NCI-H2227 (cell line): ENCODE measurements at regions not wholly inside any gene's neighbourhood (a gene's known extent, or its start where the extent isn't known, plus 50 kb on each side); places are given as distances from the start of the nearest gene placed in this dataset.
"Not testable (repeated sequence)": the region's sequence is repeated elsewhere in the genome, so short reads cannot be mapped to it uniquely, and the experiment has no call there.

Source experiments
- DNase-seq: peaks from one replicate; lab custom pipeline; 2025; ENCODE audit not compliant: unreplicated experiment; lab: John Stamatoyannopoulos, UW

DNA sequence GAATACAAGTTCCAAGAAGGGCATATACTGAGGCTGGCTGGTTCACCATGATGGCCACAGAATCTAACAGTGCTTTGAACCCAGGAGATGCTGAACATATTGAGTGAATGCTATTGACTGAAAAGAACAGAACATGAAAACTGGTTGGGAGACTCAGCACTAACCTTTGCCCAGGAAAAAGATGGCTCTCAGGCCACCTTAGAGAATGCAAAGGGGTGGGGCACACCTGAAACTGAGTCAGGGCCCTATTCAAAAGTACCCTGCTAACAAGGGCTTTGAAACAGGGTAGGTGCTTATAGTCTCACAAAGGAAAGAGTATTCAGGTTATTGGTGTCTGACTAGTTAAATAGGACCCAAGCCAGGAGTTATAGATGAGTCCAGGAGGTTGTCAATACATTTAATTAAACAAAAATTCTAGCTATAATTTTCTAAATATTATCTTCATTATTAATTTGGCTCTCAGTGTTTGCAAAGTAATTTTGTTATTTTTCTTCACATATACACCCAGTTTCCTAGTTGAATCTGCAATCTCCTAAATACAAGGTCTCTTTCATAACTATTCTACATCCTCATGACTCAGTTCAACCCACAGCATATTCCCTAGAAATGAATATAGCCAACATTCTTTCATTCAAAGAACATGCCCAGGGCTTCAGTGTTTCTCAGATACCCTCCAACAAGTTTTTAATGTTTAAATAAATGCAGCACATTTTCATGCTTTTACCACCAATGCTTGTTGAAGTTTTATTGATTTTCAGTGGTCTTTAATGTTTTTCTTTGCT lies 144.2 kb upstream of the RAPGEF2 start:
- no peak for DNase-seq

DNA sequence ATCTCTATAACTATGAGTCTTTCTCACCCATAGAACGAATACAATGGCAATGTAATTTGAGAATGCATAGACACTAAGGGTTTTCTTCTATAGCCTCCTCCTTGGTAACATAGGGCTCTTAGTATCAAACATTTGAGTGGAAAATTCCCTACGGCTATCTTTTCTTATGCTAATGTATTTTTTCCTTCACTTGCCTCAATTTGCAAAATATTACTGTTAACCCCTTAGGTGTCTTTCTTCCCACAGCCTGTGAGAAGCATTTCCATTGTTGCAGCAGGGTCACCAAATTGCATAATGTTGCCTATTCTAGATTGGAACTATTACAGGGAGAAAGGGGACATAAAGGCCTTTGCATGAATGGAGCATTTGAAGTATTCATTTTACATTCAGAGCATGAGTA lies 140.5 kb upstream of the RAPGEF2 start:
- DNase-seq: peak; percentile 2

DNA sequence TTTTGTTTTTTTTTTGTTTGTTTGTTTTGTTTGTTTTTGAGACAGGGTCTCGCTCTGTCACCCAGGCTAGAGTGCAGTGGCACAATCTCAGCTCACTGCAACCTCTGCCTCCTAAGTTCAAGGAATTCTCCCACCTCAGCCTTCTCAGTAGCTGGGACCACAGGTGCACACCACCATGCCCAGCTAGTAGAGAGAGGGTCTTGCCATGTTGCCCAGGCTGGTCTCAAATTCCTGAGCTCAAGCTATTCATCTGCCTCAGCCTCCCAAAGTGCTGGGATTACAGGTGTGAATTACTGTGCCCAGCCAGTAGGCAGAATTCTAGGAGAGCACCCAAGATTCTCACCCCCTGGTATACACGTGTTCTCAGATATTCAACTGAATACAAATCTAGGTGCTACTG lies 139.6 kb upstream of the RAPGEF2 start:
- DNase-seq: not testable (repeated sequence)

DNA sequence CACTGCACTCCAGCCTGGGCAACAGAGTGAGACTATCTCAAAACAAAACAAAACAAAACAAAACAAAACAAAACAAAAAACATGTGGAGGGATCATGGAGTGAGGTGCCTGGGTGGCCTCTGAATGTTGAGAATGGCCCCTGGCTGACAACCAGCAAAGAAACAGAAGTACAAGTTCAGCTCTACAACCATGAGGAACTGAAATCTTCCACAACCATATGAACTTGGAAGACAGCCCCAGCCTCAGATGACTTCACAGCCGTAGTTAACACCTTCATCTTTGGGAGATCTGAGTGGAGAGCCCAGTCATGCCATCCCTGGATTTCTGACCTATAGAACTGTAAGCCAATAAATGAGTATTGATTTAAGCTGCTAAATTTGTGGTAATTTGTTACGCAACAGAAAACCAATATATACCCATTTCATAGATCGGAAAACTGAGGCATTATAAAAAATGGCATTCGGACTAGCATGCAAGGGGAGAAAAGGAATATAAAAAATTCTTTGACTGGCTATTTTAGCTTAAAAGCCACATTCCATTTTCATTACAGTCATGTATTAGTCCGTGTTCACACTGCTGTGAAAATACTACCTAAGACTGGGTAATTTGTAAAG lies 138.7 kb upstream of the RAPGEF2 start:
- DNase-seq: no peak

DNA sequence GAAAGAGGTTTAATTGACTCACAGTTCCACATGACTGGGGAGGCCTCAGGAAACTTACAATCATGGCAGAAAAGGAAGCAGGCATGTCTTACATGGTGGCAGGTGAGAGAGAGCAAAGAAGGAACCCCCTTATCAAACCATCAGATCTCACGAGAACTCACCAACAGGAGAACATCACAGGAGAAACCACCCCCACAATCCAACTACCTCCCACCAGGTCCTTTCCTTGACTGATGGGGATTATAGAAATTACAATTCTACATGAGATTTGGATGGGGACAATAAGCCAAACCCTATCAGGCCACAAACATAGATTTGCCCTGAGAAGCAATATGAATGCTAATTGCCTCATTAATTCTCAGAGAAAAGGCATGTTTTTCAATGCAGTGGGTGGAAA lies 138.2 kb upstream of the RAPGEF2 start:
- DNase-seq: no peak

DNA sequence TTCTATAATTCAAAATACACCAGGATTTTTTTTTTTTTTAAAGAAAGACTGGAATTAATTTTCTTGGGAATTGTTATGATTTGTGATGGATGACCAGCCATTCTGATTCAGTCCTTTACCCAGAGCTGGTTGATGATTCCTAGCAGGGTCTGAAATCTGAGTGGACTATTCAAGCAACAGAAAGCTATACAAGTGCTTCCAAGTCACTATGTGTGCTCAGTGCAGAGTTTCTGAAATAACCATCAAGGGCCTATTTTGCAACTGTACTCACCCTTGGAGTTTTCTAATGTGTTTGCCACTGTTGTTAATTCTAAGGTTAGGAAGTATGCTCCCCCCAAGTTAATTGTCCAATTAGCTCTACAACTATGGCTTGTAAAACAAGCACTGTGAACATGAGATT lies 137.7 kb upstream of the RAPGEF2 start:
- DNase-seq: no peak

DNA sequence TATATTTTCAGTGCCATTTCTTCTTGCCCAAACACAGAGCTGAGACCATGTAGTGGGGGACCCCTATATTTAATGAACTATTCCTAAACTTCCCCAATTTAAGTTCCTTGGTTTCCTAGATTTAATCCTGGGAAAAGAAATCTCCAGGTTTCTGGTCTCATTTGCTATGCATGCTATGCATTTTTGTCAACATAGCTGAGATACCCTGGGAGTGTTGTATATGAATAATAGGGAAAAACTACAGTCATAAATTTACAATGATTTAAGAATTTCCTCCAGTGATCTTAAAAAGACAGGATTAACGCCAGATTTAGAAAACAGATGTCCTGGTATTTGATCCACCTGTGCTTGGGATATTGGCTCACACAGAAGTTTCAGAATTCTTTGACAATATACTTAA lies 136.8 kb upstream of the RAPGEF2 start:
- DNase-seq: no peak

DNA sequence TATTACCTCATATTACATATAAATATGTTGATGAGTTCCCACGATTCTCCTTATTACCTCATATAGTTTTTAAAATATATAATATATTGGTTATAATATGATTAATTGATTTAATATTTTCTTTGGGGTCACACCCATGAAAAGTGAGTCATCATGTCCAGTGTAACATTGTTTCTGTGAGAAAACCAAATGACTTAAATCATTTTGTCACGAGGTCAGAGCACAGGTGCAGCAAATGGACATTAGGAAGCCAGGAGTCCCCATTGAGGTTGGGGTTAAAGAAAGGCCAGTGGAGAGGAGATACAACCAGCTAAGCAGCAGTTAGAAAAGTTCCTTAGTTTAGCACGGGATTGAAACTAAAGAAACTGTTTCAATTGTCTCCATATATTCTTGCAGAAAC lies 133.9 kb upstream of the RAPGEF2 start:
- DNase-seq: no peak

DNA sequence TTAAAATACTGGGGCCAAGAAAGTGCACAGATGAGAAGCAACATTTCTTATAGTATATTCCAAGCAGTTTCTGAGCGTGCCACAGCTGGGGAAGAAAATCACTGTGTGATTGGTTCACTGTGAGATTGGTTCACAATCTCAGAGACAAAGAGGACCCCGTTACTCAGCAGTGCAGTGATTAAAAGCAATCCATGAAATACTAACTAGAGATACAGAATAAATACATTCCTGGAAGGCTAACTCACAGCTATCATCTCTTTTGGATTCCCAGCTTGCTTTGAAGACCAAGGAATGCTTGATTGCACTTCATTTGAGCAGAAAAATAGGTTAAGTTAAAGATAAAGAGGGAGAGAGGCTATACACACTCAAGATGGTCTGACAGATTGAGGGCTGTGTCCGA lies 132.1 kb upstream of the RAPGEF2 start:
- peak; percentile 17 for DNase-seq

DNA sequence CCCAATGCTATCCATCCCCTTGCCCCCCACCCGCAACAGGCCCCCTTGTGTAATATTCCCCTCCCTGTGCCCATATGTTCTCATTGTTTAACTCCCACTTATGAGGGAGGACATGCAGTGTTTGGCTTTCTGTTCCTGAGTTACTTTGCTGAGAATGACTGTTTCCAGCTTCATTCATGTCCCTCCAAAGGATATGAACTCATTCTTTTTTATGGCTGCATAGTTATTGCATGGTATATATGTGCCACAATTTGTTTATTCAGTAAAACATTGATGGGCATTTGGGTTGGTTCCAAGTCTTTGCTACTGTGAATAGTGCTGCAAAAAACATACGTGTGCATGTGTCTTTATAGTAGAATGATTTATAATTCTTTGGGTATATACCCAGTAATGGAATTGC lies 128.4 kb upstream of the RAPGEF2 start:
- DNase-seq: not testable (repeated sequence)

DNA sequence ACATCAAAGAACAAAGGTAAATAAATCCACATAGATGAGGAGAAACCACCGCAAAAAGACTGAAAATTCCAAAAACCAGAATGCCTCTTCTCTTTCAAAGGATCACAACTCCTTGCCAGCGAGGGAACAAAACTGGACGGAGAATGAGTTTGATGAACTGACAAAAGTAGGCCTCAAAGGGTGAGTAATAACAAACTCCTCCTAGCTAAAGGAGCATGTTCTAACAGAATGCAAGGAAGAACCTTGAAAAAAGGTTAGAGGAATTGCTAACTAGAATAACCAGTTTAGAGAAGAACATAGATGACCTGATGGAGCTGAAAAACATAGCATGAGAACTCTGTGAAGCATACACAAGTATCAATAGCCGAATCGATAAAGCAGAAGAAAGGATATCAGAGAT lies 122.2 kb upstream of the RAPGEF2 start:
- DNase-seq: not testable (repeated sequence)

DNA sequence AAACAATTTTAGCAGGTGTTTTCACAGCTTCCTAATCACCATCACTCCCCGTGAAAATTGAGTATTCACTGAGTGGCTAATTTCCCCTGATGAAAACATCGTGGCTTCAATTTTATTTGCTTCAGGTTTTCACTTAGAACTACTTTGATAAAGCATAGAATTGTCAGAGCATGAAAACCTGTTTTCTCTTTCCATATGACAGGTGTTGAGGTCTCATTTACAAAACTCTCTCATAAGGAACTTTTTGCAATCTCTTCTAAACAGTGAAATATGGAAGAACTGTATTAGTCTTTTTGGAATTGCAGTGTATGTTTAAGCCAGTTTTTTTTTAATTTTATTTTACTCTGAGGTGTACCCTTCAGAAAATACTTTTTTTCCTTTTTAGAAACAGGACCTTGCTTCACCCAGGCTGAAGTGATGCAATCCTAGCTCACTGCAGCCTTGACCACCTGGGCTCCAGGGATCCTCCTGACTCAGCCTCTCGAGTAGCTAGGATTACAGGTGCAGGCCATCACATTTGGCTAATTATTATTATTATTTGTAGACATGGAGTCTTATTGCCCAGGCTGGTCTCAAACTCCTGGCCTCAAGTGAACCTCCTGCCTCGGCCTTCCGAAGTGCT lies 111.2 kb upstream of the RAPGEF2 start:
- no peak for DNase-seq

DNA sequence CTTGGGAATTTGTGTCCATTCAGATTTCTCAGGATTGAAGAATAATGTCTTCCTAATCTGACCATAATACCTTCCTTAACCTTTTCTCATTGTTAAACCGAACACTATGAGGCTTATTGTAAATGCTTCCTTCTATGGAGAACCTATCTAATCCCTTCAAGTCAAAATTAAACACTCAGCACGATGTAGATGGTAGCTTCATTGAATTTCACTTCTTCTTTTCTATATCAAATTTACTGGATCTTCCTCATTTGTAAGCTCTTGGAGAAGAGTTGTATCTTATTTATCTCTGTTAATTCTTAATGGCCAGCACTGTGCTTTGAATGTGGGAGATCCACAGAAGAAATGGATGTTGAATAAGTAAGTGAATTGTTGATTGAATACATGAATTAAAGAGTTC lies 109.0 kb upstream of the RAPGEF2 start:
- DNase-seq: no peak

DNA sequence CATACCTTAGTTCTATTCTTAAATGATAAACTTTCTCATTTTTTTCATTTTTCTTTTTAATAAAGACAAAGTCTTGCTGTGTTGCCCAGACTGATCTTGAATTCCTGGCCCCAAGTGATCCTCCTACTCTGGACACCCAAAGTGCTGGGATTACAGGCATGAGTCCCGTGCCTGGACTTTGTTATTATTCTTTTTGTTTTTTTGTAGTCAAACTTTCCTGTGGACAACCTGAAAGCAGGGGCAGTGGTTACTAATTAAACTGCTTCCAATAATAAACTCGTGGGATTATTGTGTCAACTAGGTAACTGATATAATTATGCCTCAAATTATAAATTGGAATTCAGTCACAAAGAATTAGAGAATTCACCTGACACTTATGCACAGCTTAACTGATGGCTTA lies 107.8 kb upstream of the RAPGEF2 start:
- no peak for DNase-seq

DNA sequence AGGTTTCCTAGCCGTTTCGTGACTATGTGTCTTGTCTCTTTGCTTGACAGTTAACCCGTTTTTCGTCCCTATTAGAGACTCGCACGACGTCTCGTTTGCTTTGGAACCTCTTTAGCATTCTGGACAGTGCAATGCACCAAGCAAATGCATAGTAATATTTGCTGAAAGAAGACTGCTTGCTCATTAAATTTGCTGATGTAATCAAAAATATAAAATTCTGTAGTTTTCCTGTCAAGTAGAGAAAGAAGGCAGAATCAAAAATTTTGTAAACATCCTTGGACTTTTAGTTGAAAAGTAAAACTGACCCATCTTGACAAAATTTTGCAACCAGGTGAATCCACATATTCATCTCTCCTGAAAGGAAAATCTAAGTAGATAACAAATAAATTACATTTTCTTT lies 106.9 kb upstream of the RAPGEF2 start:
- DNase-seq: no peak

DNA sequence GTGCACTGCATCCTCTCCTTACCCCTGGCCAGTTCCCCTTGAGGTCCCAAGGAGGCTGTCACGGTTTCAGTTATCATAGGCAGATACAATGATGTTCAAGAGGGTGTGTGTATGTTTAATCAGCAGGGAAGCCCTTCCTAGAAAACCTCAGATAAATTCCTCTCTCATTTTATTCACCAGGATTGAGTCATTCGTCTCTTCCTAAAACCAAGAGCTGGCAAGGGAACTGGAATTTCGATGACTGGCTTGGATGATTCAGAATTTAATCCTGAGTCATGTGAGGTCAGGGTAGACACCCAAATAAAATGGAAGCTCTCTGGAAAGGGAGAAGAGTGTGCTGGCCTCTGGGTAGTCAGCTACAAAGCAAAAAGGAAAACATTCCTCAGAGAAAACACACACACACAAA lies 106.2 kb upstream of the RAPGEF2 start:
- peak; percentile 13 for DNase-seq

DNA sequence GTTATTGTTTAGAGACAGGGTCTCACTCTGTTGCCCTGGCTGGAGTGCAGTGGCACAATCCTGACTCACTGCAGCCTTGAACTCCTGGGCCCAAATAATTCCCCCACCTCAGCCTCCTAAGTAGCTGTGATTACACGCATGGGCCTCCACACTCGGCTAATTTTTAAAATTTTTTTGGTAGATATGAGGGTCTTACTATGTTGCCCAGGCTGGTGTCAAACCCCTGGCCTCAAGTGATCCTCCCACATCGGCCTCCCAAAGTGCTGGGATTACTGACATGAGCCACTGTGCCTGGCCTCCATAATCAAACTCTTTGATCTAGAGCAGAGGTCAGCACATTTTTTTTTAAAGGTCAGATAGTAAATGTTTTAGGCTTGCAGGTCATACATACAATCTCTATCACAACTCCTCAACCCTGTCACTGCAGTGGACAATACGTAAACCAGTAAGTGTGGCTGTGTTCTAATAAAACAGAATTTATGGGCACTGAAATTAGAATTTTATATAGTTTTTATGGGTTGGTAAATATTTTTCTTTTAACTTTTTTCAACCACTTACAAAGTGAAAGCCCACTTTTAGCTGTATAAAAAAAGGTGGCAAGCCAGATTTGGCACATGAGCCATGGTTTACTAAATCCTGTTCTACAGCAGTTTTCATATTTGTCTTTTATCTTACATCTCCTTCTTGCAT lies 105.1 kb upstream of the RAPGEF2 start:
- DNase-seq: no peak

DNA sequence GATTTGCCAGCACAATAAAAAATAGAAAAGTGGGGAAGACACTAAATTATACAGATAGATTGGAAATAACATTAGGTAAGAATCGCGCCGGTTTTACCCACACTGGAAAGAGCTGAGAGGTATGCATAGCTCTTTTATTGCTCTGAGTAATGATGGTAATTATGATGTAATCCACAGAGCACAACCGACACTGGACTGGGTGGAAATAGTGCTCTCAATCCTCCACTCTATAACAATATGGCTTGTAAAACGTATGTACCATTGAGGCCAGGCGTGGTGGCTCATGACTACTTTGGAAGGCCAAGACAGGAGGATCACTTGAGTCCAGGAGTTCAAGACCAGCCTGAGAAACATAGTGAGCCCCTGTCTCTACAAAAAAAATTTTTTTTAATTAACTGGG lies 104.3 kb upstream of the RAPGEF2 start:
- peak; percentile 14 for DNase-seq

DNA sequence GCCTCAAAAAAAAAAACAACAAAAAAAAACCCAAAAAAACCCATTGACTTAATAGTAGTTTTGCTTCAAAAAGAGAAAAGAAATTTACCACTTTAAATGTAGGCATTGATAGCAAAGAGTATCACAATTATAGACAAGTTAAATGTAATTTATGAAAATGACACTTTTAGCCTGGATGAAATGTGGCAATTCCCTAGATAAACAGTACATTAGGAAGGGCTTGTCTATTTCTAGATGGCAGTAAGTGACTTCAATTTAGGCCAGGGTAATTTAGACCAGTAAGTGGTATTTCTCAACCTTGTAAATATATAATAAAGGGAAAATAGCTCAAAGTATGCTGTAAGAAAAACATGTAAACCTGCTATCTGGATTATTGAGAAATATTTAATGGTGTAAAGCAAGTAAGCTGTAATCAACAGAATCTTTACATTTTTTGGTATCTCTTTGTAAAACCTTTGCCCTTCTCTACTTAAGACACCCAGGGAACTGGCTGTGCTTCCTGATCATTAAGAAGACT lies 103.7 kb upstream of the RAPGEF2 start:
- peak; percentile 35 for DNase-seq

DNA sequence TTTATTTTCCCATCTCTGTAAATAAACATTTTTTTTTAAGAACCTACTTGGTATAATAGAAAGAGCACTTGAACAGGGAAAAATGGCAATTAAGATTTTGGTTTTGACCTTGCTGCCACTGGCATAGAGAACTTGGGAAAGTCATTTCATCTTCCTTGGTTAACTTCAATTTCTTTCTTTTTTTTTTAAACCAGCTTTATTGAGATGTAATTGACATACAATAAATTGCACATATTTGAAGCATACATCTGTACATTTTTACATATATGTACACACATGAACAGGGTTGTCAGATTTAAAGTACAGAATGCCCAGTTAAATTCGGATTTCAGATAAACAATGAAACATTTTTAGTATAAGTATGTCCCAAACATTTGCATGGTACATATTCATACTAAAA lies 103.0 kb upstream of the RAPGEF2 start:
- DNase-seq: no peak

DNA sequence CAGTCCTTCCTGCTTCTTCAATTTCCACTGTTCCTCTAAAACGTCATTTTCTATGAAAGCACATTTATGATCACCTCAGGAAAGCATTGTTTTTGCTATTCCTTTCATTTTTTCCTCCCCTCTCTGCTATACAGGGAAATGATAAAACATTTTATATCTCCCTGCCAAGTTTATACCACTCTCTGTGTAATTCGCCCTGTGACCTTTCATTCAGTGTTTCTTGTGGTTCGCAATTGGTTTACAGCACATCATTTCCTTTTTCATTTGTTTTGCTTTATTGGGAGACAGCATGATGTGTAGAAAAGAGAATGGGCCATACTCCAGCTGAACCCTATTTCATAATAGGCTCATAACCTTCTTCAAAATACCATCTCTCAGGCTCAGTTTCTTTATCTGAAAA lies 99.9 kb upstream of the RAPGEF2 start:
- DNase-seq: no peak
